Fibroblast of villous mesenchyme (primary cell): ENCODE measurements at regions not wholly inside any gene's neighbourhood (a gene's known extent, or its start where the extent isn't known, plus 50 kb on each side); places are given as distances from the start of the nearest gene placed in this dataset.

Experiments
- DNase-seq: peaks from one replicate; pipeline ENCODE4 v3.0.0-alpha.2; 2010; ENCODE audit warnings: low read depth
- H3K4me3 ChIP-seq: 2 replicates; pipeline ENCODE4 v1.5.1; 2011; ENCODE audit warnings: low read depth, mild to moderate bottlenecking, low read length
- CTCF ChIP-seq: IDR thresholded peaks from 2 replicates; pipeline ENCODE4 v1.5.1; 2012; ENCODE audit warnings: low read depth, mild to moderate bottlenecking, low read length; ENCODE audit not compliant: insufficient read depth

GRCh38 chr6:156563714-156564113 is 213.5 kb upstream of the ARID1B start:
- H3K4me3 ChIP-seq: no peak overlapping the region
- no peak for TF ChIP-seq CTCF
- DNase-seq: no peak

GRCh38 chr6:156562636-156563035 is 214.5 kb upstream of the ARID1B start:
- TF ChIP-seq CTCF: no peak

GRCh38 chr6:156562019-156562418 is 215.2 kb upstream of the ARID1B start:
- no peak for DNase-seq
- H3K4me3 ChIP-seq: no peak overlapping the region
- TF ChIP-seq CTCF: no peak

More at GRCh38 chr6:156562636-156563035, 214.5 kb upstream of the ARID1B start:
- no peak for DNase-seq
- H3K4me3 ChIP-seq: no peak overlapping the region

- DNase-seq: no peak
- TF ChIP-seq CTCF: no peak
- no peak overlapping the region for H3K4me3 ChIP-seq
Measured at GRCh38 chr6:156560476-156560875, 216.7 kb upstream of the ARID1B start.

- H3K4me3 ChIP-seq: no peak overlapping the region
- DNase-seq: no peak
- TF ChIP-seq CTCF: no peak
Measured at GRCh38 chr6:156559162-156559690, 218.0 kb upstream of the ARID1B start.

GRCh38 chr6:156557911-156558259 is 219.3 kb upstream of the ARID1B start:
- TF ChIP-seq CTCF: no peak
- DNase-seq: no peak
- no peak overlapping the region for H3K4me3 ChIP-seq

- no peak overlapping the region for H3K4me3 ChIP-seq
- DNase-seq: no peak
- no peak for TF ChIP-seq CTCF
Measured at GRCh38 chr6:156557251-156557910, 219.8 kb upstream of the ARID1B start.
